ENCODE measurements at regions not wholly inside any gene's neighbourhood (a gene's known extent, or its start where the extent isn't known, plus 50 kb on each side); places are given as distances from the start of the nearest gene placed in this dataset.
A peak's percentile ranks its signal among the peaks of the same experiment; 100 is the strongest.

DNA sequence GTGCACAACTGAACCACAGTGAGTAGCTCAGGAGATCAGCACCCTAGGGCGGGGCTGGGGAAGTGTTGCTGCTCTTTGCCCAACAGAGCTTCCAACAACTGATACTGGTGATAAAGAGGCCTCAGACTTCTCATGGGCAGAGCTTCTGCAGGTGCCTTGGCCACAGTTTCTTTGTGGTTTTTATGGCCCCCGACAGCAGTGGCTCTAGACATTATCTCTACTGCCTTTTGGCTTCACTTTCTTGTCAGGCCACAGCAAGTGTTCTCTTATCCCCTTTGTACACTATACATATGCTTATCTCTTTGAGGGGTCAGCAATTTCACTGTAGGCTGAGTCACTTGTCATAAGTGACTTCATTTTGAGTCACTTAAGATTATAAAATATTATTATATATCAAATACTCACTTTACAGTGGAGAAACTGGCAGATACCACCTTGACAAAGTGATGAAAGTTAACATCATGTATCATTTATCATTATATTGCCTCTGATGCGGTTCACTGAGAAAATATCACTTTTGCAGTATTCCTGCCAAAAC lies 90.9 kb upstream of the COX7C start (continued):
- TF ChIP-seq KLF10 (CRISPR knock-in tag; IDR thresholded peaks at IDR 0.05) (no peak), HEY1 (CRISPR knock-in tag; IDR thresholded peaks at IDR 0.05; ENCODE audit: borderline replicate concordance) (peak; percentile 96), EWSR1 (IDR thresholded peaks at IDR 0.05; ENCODE audit: borderline replicate concordance, low read depth, partially characterized antibody) (no peak), TCF3 (CRISPR knock-in tag; IDR thresholded peaks at IDR 0.05) (peak; percentile 99), ZKSCAN3 (CRISPR knock-in tag; IDR thresholded peaks at IDR 0.05) (no peak), ILF3 (IDR thresholded peaks at IDR 0.05; ENCODE audit: borderline replicate concordance) (peak; percentile 50; the same call in 1 of the 2 replicates), FOXK2 (conservative IDR thresholded peaks at IDR 0.05 in 1 of 2, IDR thresholded peaks at IDR 0.05 in 1 of 2; ENCODE audit: low read depth in 2 of 2) (0 out of 4 replicates have a peak, but pooled peaks of 1 of the 2 experiments have one; percentile 25), NR2C2 (CRISPR knock-in tag; IDR thresholded peaks at IDR 0.05) (no peak), NR2C2 (tag; IDR thresholded peaks at IDR 0.05) (peak; percentile 81), RHOXF2B (CRISPR knock-in tag; conservative IDR thresholded peaks at IDR 0.05) (no peak), HDAC3 (IDR thresholded peaks at IDR 0.05; ENCODE audit: borderline replicate concordance, partially characterized antibody) (peak; percentile 98), SMAD4 (CRISPR knock-in tag; conservative IDR thresholded peaks at IDR 0.05) (peak; percentile 99), ETV5 (CRISPR knock-in tag; IDR thresholded peaks at IDR 0.05; ENCODE audit: low read depth) (peak; percentile 50; the same call in 1 of the 2 replicates)
- TF ChIP-seq, protein P1, sequence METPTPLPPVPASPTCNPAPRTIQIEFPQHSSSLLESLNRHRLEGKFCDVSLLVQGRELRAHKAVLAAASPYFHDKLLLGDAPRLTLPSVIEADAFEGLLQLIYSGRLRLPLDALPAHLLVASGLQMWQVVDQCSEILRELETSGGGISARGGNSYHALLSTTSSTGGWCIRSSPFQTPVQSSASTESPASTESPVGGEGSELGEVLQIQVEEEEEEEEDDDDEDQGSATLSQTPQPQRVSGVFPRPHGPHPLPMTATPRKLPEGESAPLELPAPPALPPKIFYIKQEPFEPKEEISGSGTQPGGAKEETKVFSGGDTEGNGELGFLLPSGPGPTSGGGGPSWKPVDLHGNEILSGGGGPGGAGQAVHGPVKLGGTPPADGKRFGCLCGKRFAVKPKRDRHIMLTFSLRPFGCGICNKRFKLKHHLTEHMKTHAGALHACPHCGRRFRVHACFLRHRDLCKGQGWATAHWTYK (CRISPR knock-in tag; IDR thresholded peaks at IDR 0.05) = peak; percentile 99
- TF ChIP-seq, protein P2, sequence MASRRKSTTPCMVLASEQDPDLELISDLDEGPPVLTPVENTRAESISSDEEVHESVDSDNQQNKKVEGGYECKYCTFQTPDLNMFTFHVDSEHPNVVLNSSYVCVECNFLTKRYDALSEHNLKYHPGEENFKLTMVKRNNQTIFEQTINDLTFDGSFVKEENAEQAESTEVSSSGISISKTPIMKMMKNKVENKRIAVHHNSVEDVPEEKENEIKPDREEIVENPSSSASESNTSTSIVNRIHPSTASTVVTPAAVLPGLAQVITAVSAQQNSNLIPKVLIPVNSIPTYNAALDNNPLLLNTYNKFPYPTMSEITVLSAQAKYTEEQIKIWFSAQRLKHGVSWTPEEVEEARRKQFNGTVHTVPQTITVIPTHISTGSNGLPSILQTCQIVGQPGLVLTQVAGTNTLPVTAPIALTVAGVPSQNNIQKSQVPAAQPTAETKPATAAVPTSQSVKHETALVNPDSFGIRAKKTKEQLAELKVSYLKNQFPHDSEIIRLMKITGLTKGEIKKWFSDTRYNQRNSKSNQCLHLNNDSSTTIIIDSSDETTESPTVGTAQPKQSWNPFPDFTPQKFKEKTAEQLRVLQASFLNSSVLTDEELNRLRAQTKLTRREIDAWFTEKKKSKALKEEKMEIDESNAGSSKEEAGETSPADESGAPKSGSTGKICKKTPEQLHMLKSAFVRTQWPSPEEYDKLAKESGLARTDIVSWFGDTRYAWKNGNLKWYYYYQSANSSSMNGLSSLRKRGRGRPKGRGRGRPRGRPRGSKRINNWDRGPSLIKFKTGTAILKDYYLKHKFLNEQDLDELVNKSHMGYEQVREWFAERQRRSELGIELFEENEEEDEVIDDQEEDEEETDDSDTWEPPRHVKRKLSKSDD (conservative IDR thresholded peaks at IDR 0.05; ENCODE audit: low read length) = no peak
- TF ChIP-seq, protein P3, sequence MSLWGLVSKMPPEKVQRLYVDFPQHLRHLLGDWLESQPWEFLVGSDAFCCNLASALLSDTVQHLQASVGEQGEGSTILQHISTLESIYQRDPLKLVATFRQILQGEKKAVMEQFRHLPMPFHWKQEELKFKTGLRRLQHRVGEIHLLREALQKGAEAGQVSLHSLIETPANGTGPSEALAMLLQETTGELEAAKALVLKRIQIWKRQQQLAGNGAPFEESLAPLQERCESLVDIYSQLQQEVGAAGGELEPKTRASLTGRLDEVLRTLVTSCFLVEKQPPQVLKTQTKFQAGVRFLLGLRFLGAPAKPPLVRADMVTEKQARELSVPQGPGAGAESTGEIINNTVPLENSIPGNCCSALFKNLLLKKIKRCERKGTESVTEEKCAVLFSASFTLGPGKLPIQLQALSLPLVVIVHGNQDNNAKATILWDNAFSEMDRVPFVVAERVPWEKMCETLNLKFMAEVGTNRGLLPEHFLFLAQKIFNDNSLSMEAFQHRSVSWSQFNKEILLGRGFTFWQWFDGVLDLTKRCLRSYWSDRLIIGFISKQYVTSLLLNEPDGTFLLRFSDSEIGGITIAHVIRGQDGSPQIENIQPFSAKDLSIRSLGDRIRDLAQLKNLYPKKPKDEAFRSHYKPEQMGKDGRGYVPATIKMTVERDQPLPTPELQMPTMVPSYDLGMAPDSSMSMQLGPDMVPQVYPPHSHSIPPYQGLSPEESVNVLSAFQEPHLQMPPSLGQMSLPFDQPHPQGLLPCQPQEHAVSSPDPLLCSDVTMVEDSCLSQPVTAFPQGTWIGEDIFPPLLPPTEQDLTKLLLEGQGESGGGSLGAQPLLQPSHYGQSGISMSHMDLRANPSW (CRISPR knock-in tag; IDR thresholded peaks at IDR 0.05) = no peak
- TF ChIP-seq, protein P4, sequence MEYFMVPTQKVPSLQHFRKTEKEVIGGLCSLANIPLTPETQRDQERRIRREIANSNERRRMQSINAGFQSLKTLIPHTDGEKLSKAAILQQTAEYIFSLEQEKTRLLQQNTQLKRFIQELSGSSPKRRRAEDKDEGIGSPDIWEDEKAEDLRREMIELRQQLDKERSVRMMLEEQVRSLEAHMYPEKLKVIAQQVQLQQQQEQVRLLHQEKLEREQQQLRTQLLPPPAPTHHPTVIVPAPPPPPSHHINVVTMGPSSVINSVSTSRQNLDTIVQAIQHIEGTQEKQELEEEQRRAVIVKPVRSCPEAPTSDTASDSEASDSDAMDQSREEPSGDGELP (CRISPR knock-in tag; IDR thresholded peaks at IDR 0.05; ENCODE audit: borderline replicate concordance) = peak; percentile 59; the same call in 1 of the 2 replicates
- TF ChIP-seq, protein P5, sequence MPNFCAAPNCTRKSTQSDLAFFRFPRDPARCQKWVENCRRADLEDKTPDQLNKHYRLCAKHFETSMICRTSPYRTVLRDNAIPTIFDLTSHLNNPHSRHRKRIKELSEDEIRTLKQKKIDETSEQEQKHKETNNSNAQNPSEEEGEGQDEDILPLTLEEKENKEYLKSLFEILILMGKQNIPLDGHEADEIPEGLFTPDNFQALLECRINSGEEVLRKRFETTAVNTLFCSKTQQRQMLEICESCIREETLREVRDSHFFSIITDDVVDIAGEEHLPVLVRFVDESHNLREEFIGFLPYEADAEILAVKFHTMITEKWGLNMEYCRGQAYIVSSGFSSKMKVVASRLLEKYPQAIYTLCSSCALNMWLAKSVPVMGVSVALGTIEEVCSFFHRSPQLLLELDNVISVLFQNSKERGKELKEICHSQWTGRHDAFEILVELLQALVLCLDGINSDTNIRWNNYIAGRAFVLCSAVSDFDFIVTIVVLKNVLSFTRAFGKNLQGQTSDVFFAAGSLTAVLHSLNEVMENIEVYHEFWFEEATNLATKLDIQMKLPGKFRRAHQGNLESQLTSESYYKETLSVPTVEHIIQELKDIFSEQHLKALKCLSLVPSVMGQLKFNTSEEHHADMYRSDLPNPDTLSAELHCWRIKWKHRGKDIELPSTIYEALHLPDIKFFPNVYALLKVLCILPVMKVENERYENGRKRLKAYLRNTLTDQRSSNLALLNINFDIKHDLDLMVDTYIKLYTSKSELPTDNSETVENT (CRISPR knock-in tag; IDR thresholded peaks at IDR 0.05) = no peak
